Mammary epithelial cell (primary cell): ENCODE measurements at regions not wholly inside any gene's neighbourhood (a gene's known extent, or its start where the extent isn't known, plus 50 kb on each side); places are given as distances from the start of the nearest gene placed in this dataset.

Source experiments
- EZH2 ChIP-seq: IDR thresholded peaks from 2 replicates; pipeline ENCODE4 v1.6.1; 2012; ENCODE audit warnings: low read length, inconsistent platforms, borderline replicate concordance
- TF ChIP-seq, protein P1 (sequence below), 2 donors: IDR thresholded peaks in 1 of 2; conservative IDR thresholded peaks in 1 of 2; 2 replicates each; pipeline ENCODE4 v1.5.1; 2011 to 2012; ENCODE audit warnings: inconsistent platforms in 2 of 2, low read length in 2 of 2, mild to moderate bottlenecking in 2 of 2, control low read depth in 1 of 2, low read depth in 1 of 2; ENCODE audit not compliant: insufficient read depth in 1 of 2; ENCODE audit errors: extremely low read depth in 1 of 2

DNA sequence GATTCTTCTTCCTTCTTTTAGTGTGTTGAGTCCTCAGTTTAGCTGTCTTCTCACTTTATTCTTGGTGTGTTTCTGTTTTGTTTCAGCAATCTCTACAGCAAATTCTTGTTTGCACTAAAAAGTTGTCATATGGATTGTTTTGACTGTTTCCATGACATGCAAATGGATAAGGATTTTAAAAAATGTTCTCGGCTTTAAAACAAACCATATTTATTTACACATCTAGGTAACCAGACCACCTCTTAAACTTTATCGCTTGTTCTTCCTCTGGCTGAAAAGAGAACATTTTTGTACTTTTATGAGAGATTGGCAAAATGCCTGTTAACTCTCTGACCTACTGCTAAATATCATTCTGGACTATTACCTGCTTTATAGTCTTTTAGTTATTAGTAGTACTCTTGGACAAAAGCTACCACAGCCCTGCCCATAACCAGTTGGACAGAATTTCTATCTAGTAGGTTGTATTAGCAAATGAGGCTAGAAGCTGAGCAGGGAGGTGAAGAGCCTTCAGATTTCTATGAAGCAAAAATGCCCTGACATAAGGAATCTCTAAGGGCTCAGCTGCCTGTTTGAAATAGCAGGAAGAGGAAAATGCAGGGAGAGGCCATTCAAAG, 268.3 kb downstream of the CD109 start:
- TF ChIP-seq EZH2 = no peak
- TF ChIP-seq, protein P1, sequence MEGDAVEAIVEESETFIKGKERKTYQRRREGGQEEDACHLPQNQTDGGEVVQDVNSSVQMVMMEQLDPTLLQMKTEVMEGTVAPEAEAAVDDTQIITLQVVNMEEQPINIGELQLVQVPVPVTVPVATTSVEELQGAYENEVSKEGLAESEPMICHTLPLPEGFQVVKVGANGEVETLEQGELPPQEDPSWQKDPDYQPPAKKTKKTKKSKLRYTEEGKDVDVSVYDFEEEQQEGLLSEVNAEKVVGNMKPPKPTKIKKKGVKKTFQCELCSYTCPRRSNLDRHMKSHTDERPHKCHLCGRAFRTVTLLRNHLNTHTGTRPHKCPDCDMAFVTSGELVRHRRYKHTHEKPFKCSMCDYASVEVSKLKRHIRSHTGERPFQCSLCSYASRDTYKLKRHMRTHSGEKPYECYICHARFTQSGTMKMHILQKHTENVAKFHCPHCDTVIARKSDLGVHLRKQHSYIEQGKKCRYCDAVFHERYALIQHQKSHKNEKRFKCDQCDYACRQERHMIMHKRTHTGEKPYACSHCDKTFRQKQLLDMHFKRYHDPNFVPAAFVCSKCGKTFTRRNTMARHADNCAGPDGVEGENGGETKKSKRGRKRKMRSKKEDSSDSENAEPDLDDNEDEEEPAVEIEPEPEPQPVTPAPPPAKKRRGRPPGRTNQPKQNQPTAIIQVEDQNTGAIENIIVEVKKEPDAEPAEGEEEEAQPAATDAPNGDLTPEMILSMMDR (conservative IDR thresholded peaks at IDR 0.05 in 1 of 2, IDR thresholded peaks at IDR 0.05 in 1 of 2; ENCODE audit: extremely low read depth in 1 of 2, insufficient read depth in 1 of 2, low read depth in 1 of 2, low read length in 2 of 2) = no peak
